Osteocyte (in vitro differentiated cells): ENCODE measurements at regions not wholly inside any gene's neighbourhood (a gene's known extent, or its start where the extent isn't known, plus 50 kb on each side); places are given as distances from the start of the nearest gene placed in this dataset.

Source experiments
- DNase-seq: peaks from one replicate; pipeline ENCODE4 v3.0.0; 2021; ENCODE audit warnings: mixed read lengths; ENCODE audit not compliant: unreplicated experiment; ENCODE audit errors: extremely low spot score
- H3K27ac Mint-ChIP-seq: one replicate; pipeline ENCODE4 v1.8.0; 2021; ENCODE audit warnings: mild to moderate bottlenecking, mixed read lengths; ENCODE audit not compliant: unreplicated experiment
- H3K27me3 Mint-ChIP-seq: one replicate; pipeline ENCODE4 v1.8.0; 2021; ENCODE audit warnings: mixed read lengths; ENCODE audit not compliant: unreplicated experiment
- H3K36me3 Mint-ChIP-seq: one replicate; pipeline ENCODE4 v1.8.0; 2021; ENCODE audit warnings: mixed read lengths; ENCODE audit not compliant: unreplicated experiment
- H3K4me1 Mint-ChIP-seq: one replicate; pipeline ENCODE4 v1.8.0; 2021; ENCODE audit warnings: mixed read lengths; ENCODE audit not compliant: unreplicated experiment
- H3K4me3 Mint-ChIP-seq: one replicate; pipeline ENCODE4 v1.8.0; 2021; ENCODE audit warnings: mild to moderate bottlenecking, moderate library complexity, mixed read lengths; ENCODE audit not compliant: unreplicated experiment
- H3K9me3 Mint-ChIP-seq: one replicate; pipeline ENCODE4 v1.8.0; 2021; ENCODE audit warnings: mixed read lengths; ENCODE audit not compliant: unreplicated experiment
- CTCF ChIP-seq: fragments of 200-600 bp; sonication (generic); IDR thresholded peaks from 2 replicates; pipeline ENCODE4 v1.5.0; 2021; ENCODE audit warnings: antibody characterized with exemption, mild to moderate bottlenecking, moderate library complexity

GRCh38 chr15:81896356-81896755 is 149.5 kb downstream of the MEX3B start:
- H3K4me3 Mint-ChIP-seq = no peak overlapping the region
- H3K27me3 Mint-ChIP-seq = no peaks in the 10 kb centered on the region
- no peak for DNase-seq
- H3K27ac Mint-ChIP-seq = no peak overlapping the region
- peaks cover 49% of the 10 kb centered on the region for H3K4me1 Mint-ChIP-seq
- no peaks in the 10 kb centered on the region for H3K9me3 Mint-ChIP-seq
- no peak for TF ChIP-seq CTCF
- no peaks in the 10 kb centered on the region for H3K36me3 Mint-ChIP-seq

GRCh38 chr15:81895723-81896122 is 150.1 kb downstream of the MEX3B start:
- no peaks in the 10 kb centered on the region for H3K36me3 Mint-ChIP-seq
- no peaks in the 10 kb centered on the region for H3K27me3 Mint-ChIP-seq
- no peak overlapping the region for H3K4me3 Mint-ChIP-seq
- no peaks in the 10 kb centered on the region for H3K9me3 Mint-ChIP-seq
- peaks cover 51% of the 10 kb centered on the region for H3K4me1 Mint-ChIP-seq
- H3K27ac Mint-ChIP-seq = no peak overlapping the region
- no peak for TF ChIP-seq CTCF
- no peak for DNase-seq

GRCh38 chr15:81894061-81894460 is 151.8 kb downstream of the MEX3B start:
- no peaks in the 10 kb centered on the region for H3K27me3 Mint-ChIP-seq
- no peak overlapping the region for H3K27ac Mint-ChIP-seq
- no peak for TF ChIP-seq CTCF
- H3K4me3 Mint-ChIP-seq = no peak overlapping the region
- H3K36me3 Mint-ChIP-seq = no peaks in the 10 kb centered on the region
- no peaks in the 10 kb centered on the region for H3K9me3 Mint-ChIP-seq
- no peak for DNase-seq
- H3K4me1 Mint-ChIP-seq = peaks cover 57% of the 10 kb centered on the region

- H3K36me3 Mint-ChIP-seq = no peaks in the 10 kb centered on the region
- peak overlapping the region; percentile 25 for H3K27ac Mint-ChIP-seq
- H3K9me3 Mint-ChIP-seq = no peaks in the 10 kb centered on the region
- TF ChIP-seq CTCF = no peak
- H3K27me3 Mint-ChIP-seq = no peaks in the 10 kb centered on the region
- DNase-seq = no peak
- H3K4me1 Mint-ChIP-seq = peaks cover 63% of the 10 kb centered on the region
- H3K4me3 Mint-ChIP-seq = no peak overlapping the region
These were observed 152.5 kb downstream of the MEX3B start for GRCh38 chr15:81893182-81893835.

GRCh38 chr15:81890496-81890895 is 155.3 kb downstream of the MEX3B start:
- peaks cover 65% of the 10 kb centered on the region for H3K4me1 Mint-ChIP-seq
- no peak for DNase-seq
- no peaks in the 10 kb centered on the region for H3K27me3 Mint-ChIP-seq
- TF ChIP-seq CTCF = no peak
- no peak overlapping the region for H3K27ac Mint-ChIP-seq
- no peaks in the 10 kb centered on the region for H3K36me3 Mint-ChIP-seq
- H3K4me3 Mint-ChIP-seq = no peak overlapping the region
- peaks cover 7% of the 10 kb centered on the region for H3K9me3 Mint-ChIP-seq
